Endothelial cell of umbilical vein (primary cell): ENCODE measurements at regions not wholly inside any gene's neighbourhood (a gene's known extent, or its start where the extent isn't known, plus 50 kb on each side); places are given as distances from the start of the nearest gene placed in this dataset.

ENCODE experiments used
- EZH2 ChIP-seq: IDR thresholded peaks from 2 replicates; pipeline ENCODE4 v1.6.1; 2012; ENCODE audit warnings: borderline replicate concordance, low read depth, mild to moderate bottlenecking, moderate library complexity, low read length, inconsistent platforms; ENCODE audit not compliant: severe bottlenecking
- FOS ChIP-seq: IDR thresholded peaks from 2 replicates; pipeline ENCODE4 v1.6.1; 2011; ENCODE audit warnings: mild to moderate bottlenecking, low read length, moderate library complexity, borderline replicate concordance; ENCODE audit not compliant: insufficient read depth
- MYC ChIP-seq: IDR thresholded peaks from one replicate; pipeline ENCODE4 v1.6.1; 2011; ENCODE audit warnings: mild to moderate bottlenecking, low read depth, low read length
- TF ChIP-seq, protein P1 (sequence below), 2 donors: IDR thresholded peaks; 1 replicate in 1 of 2; 2 replicates in 1 of 2; pipeline ENCODE4 v1.5.1; 2011; ENCODE audit warnings: low read length in 2 of 2, mild to moderate bottlenecking in 2 of 2, moderate library complexity in 2 of 2, control low read depth in 1 of 2, inconsistent platforms in 1 of 2, low read depth in 1 of 2; ENCODE audit not compliant: insufficient read depth in 1 of 2; ENCODE audit errors: extremely low read depth in 1 of 2
- TF ChIP-seq, protein P2 (sequence below): IDR thresholded peaks from 2 replicates; pipeline ENCODE4 v1.6.1; 2011; ENCODE audit not compliant: insufficient read depth, insufficient read length

- TF ChIP-seq, protein P1, sequence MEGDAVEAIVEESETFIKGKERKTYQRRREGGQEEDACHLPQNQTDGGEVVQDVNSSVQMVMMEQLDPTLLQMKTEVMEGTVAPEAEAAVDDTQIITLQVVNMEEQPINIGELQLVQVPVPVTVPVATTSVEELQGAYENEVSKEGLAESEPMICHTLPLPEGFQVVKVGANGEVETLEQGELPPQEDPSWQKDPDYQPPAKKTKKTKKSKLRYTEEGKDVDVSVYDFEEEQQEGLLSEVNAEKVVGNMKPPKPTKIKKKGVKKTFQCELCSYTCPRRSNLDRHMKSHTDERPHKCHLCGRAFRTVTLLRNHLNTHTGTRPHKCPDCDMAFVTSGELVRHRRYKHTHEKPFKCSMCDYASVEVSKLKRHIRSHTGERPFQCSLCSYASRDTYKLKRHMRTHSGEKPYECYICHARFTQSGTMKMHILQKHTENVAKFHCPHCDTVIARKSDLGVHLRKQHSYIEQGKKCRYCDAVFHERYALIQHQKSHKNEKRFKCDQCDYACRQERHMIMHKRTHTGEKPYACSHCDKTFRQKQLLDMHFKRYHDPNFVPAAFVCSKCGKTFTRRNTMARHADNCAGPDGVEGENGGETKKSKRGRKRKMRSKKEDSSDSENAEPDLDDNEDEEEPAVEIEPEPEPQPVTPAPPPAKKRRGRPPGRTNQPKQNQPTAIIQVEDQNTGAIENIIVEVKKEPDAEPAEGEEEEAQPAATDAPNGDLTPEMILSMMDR (IDR thresholded peaks at IDR 0.05; ENCODE audit: extremely low read depth in 1 of 2, insufficient read depth in 1 of 2, low read depth in 1 of 2, low read length in 2 of 2), result no peak
- TF ChIP-seq, protein P2, sequence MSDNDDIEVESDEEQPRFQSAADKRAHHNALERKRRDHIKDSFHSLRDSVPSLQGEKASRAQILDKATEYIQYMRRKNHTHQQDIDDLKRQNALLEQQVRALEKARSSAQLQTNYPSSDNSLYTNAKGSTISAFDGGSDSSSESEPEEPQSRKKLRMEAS, result no peak
- no peak for TF ChIP-seq MYC
- TF ChIP-seq FOS, result no peak
- no peak for TF ChIP-seq EZH2
Observed at GRCh38 chr6:1131285-1132079, 180.4 kb upstream of the FOXQ1 start.
